ENCODE measurements at regions not wholly inside any gene's neighbourhood (a gene's known extent, or its start where the extent isn't known, plus 50 kb on each side); places are given as distances from the start of the nearest gene placed in this dataset.
A peak's percentile ranks its signal among the peaks of the same experiment; 100 is the strongest.

GRCh38 chr16:74026373-74027281 lies 270.0 kb upstream of the PSMD7 start:
- peaks cover 6 to 12% of the 10 kb centered on the region in 2 donors for H3K4me1 ChIP-seq (ENCODE audit: control insufficient read depth in 2 of 2, insufficient read depth in 2 of 2, low read length in 2 of 2)
- no peaks in the 10 kb centered on the region for H3K9me3 ChIP-seq (ENCODE audit: control insufficient read depth in 2 of 2, low read length in 2 of 2)
- no peak overlapping the region for H3K27ac ChIP-seq (ENCODE audit: low read depth in 2 of 2, low read length in 2 of 2)
- no peaks in the 10 kb centered on the region for H3K27me3 ChIP-seq (ENCODE audit: control insufficient read depth in 2 of 2, insufficient read depth in 2 of 2, low read length in 2 of 2)
- no peak overlapping the region for H3K4me3 ChIP-seq (ENCODE audit: low read length in 2 of 2)
- H3K36me3 ChIP-seq (ENCODE audit: control insufficient read depth in 2 of 2, insufficient read depth in 2 of 2, low read length in 2 of 2): no peaks in the 10 kb centered on the region
- H3K9ac ChIP-seq (ENCODE audit: low read depth in 1 of 2, low read length in 2 of 2): no peak overlapping the region

GRCh38 chr16:74024953-74025352 lies 271.7 kb upstream of the PSMD7 start:
- no peaks in the 10 kb centered on the region for H3K36me3 ChIP-seq (ENCODE audit: control insufficient read depth in 2 of 2, insufficient read depth in 2 of 2, low read length in 2 of 2)
- peaks cover 6 to 9% of the 10 kb centered on the region in 2 donors for H3K4me1 ChIP-seq (ENCODE audit: control insufficient read depth in 2 of 2, insufficient read depth in 2 of 2, low read length in 2 of 2)
- no peak overlapping the region for H3K9ac ChIP-seq (ENCODE audit: low read depth in 1 of 2, low read length in 2 of 2)
- no peak overlapping the region for H3K27ac ChIP-seq (ENCODE audit: low read depth in 2 of 2, low read length in 2 of 2)
- H3K4me3 ChIP-seq (ENCODE audit: low read length in 2 of 2): no peak overlapping the region
- H3K27me3 ChIP-seq (ENCODE audit: control insufficient read depth in 2 of 2, insufficient read depth in 2 of 2, low read length in 2 of 2): no peaks in the 10 kb centered on the region
- H3K9me3 ChIP-seq (ENCODE audit: control insufficient read depth in 2 of 2, low read length in 2 of 2): no peaks in the 10 kb centered on the region

GRCh38 chr16:74020095-74020670 lies 276.4 kb upstream of the PSMD7 start:
- Histone ChIP-seq H3K4me3 (ENCODE audit: low read length in 2 of 2) (no peak overlapping the region), H3K9ac (ENCODE audit: low read depth in 1 of 2, low read length in 2 of 2) (no peak overlapping the region), H3K9me3 (ENCODE audit: control insufficient read depth in 2 of 2, low read length in 2 of 2) (no peaks in the 10 kb centered on the region), H3K27me3 (ENCODE audit: control insufficient read depth in 2 of 2, insufficient read depth in 2 of 2, low read length in 2 of 2) (no peaks in the 10 kb centered on the region), H3K27ac (ENCODE audit: low read depth in 2 of 2, low read length in 2 of 2) (no peak overlapping the region), H3K4me1 (ENCODE audit: control insufficient read depth in 2 of 2, insufficient read depth in 2 of 2, low read length in 2 of 2) (no peaks in the 10 kb centered on the region), H3K36me3 (ENCODE audit: control insufficient read depth in 2 of 2, insufficient read depth in 2 of 2, low read length in 2 of 2) (no peaks in the 10 kb centered on the region)

DNA sequence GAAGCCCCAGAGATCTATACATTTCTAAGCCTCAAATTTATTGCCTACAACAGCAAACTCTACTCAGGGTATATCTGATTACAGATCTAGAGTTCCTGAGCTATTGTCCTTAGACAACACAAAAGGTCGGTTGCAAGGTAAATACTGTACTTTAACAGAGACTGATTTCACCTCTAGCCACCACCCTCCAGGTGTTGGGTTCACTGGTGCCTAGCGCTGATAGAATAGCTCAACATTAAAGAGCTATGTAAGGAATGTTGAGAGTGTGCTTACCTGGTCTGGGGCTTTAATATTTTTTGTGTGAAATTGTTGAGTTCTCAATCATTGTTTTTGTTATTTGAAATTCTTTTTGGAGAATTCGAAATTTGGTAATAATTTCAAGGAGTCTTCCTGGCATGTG lies 277.0 kb upstream of the PSMD7 start:
- H3K4me3 ChIP-seq (ENCODE audit: low read length in 2 of 2): no peak overlapping the region
- no peaks in the 10 kb centered on the region for H3K27me3 ChIP-seq (ENCODE audit: control insufficient read depth in 2 of 2, insufficient read depth in 2 of 2, low read length in 2 of 2)
- H3K36me3 ChIP-seq (ENCODE audit: control insufficient read depth in 2 of 2, insufficient read depth in 2 of 2, low read length in 2 of 2): no peaks in the 10 kb centered on the region
- H3K27ac ChIP-seq (ENCODE audit: low read depth in 2 of 2, low read length in 2 of 2): no peak overlapping the region
- no peak overlapping the region for H3K9ac ChIP-seq (ENCODE audit: low read depth in 1 of 2, low read length in 2 of 2)
- H3K4me1 ChIP-seq (ENCODE audit: control insufficient read depth in 2 of 2, insufficient read depth in 2 of 2, low read length in 2 of 2): no peaks in the 10 kb centered on the region
- no peaks in the 10 kb centered on the region for H3K9me3 ChIP-seq (ENCODE audit: control insufficient read depth in 2 of 2, low read length in 2 of 2)

DNA sequence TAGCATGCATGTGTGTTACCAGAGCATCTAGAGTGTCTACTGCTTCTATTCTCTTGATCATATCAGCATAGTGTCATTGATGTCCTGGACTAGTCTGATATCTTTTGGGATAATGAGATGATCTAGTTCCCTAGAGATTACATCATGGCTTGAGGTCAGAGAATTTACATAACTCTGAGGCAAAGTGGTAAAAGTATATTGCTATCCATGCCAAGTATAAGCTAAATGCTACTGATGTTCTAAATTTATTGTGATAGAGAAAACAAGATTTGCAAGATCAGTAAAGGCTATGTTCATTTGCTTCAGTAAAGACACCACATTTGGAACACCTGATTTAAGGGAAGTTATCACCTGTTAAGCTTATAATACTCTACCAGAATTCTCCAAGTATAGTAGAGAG lies 280.7 kb upstream of the PSMD7 start:
- H3K36me3 ChIP-seq (ENCODE audit: control insufficient read depth in 2 of 2, insufficient read depth in 2 of 2, low read length in 2 of 2): no peaks in the 10 kb centered on the region
- no peaks in the 10 kb centered on the region for H3K9me3 ChIP-seq (ENCODE audit: control insufficient read depth in 2 of 2, low read length in 2 of 2)
- no peak overlapping the region for H3K4me3 ChIP-seq (ENCODE audit: low read length in 2 of 2)
- no peak overlapping the region for H3K27ac ChIP-seq (ENCODE audit: low read depth in 2 of 2, low read length in 2 of 2)
- H3K27me3 ChIP-seq (ENCODE audit: control insufficient read depth in 2 of 2, insufficient read depth in 2 of 2, low read length in 2 of 2): no peaks in the 10 kb centered on the region
- H3K4me1 ChIP-seq (ENCODE audit: control insufficient read depth in 2 of 2, insufficient read depth in 2 of 2, low read length in 2 of 2): no peaks in the 10 kb centered on the region
- H3K9ac ChIP-seq (ENCODE audit: low read depth in 1 of 2, low read length in 2 of 2): no peak overlapping the region

DNA sequence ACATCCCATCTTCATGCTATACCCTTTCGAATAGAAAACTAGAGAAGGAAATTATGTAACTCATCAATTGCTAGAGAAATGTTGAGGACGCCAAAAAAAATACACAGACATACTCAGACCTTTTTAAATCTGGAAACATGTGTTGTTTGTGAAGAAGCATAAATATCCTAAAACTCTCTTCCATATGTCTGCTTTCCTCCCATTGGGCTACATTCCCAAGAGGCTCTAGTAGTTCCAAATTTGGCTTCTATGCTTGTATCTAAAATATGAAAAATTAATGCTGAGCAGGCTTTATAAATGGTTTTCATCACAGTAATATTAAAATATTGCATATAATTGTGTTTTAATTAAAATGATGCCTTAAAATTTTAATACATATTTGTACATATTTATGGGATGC lies 297.9 kb upstream of the PSMD7 start:
- H3K9me3 ChIP-seq (ENCODE audit: control insufficient read depth in 2 of 2, low read length in 2 of 2): no peaks in the 10 kb centered on the region
- no peak overlapping the region for H3K9ac ChIP-seq (ENCODE audit: low read depth in 1 of 2, low read length in 2 of 2)
- H3K27me3 ChIP-seq (ENCODE audit: control insufficient read depth in 2 of 2, insufficient read depth in 2 of 2, low read length in 2 of 2): no peaks in the 10 kb centered on the region
- peaks cover 8 to 11% of the 10 kb centered on the region in 2 donors for H3K4me1 ChIP-seq (ENCODE audit: control insufficient read depth in 2 of 2, insufficient read depth in 2 of 2, low read length in 2 of 2)
- no peaks in the 10 kb centered on the region for H3K36me3 ChIP-seq (ENCODE audit: control insufficient read depth in 2 of 2, insufficient read depth in 2 of 2, low read length in 2 of 2)
- H3K4me3 ChIP-seq (ENCODE audit: low read length in 2 of 2): no peak overlapping the region
- no peak overlapping the region for H3K27ac ChIP-seq (ENCODE audit: low read depth in 2 of 2, low read length in 2 of 2)

GRCh38 chr16:73997971-73998370 lies 298.6 kb upstream of the PSMD7 start:
- Histone ChIP-seq H3K27ac (ENCODE audit: low read depth in 2 of 2, low read length in 2 of 2) (no peak overlapping the region), H3K9ac (ENCODE audit: low read depth in 1 of 2, low read length in 2 of 2) (no peak overlapping the region), H3K4me1 (ENCODE audit: control insufficient read depth in 2 of 2, insufficient read depth in 2 of 2, low read length in 2 of 2) (peaks cover 8 to 11% of the 10 kb centered on the region in 2 donors), H3K4me3 (ENCODE audit: low read length in 2 of 2) (no peak overlapping the region), H3K36me3 (ENCODE audit: control insufficient read depth in 2 of 2, insufficient read depth in 2 of 2, low read length in 2 of 2) (no peaks in the 10 kb centered on the region), H3K9me3 (ENCODE audit: control insufficient read depth in 2 of 2, low read length in 2 of 2) (no peaks in the 10 kb centered on the region), H3K27me3 (ENCODE audit: control insufficient read depth in 2 of 2, insufficient read depth in 2 of 2, low read length in 2 of 2) (no peaks in the 10 kb centered on the region)

- no peak overlapping the region for H3K9ac ChIP-seq (ENCODE audit: low read depth in 1 of 2, low read length in 2 of 2)
- no peaks in the 10 kb centered on the region for H3K36me3 ChIP-seq (ENCODE audit: control insufficient read depth in 2 of 2, insufficient read depth in 2 of 2, low read length in 2 of 2)
- no peaks in the 10 kb centered on the region for H3K9me3 ChIP-seq (ENCODE audit: control insufficient read depth in 2 of 2, low read length in 2 of 2)
- H3K4me3 ChIP-seq (ENCODE audit: low read length in 2 of 2): peak overlapping the region in 1 of 2 donors; percentile 26
- peaks cover 8 to 11% of the 10 kb centered on the region in 2 donors for H3K4me1 ChIP-seq (ENCODE audit: control insufficient read depth in 2 of 2, insufficient read depth in 2 of 2, low read length in 2 of 2)
- peak overlapping the region; percentile 36 to 57 for H3K27ac ChIP-seq (ENCODE audit: low read depth in 2 of 2, low read length in 2 of 2)
- no peaks in the 10 kb centered on the region for H3K27me3 ChIP-seq (ENCODE audit: control insufficient read depth in 2 of 2, insufficient read depth in 2 of 2, low read length in 2 of 2)
These were observed 299.3 kb upstream of the PSMD7 start for GRCh38 chr16:73997340-73997711.

DNA sequence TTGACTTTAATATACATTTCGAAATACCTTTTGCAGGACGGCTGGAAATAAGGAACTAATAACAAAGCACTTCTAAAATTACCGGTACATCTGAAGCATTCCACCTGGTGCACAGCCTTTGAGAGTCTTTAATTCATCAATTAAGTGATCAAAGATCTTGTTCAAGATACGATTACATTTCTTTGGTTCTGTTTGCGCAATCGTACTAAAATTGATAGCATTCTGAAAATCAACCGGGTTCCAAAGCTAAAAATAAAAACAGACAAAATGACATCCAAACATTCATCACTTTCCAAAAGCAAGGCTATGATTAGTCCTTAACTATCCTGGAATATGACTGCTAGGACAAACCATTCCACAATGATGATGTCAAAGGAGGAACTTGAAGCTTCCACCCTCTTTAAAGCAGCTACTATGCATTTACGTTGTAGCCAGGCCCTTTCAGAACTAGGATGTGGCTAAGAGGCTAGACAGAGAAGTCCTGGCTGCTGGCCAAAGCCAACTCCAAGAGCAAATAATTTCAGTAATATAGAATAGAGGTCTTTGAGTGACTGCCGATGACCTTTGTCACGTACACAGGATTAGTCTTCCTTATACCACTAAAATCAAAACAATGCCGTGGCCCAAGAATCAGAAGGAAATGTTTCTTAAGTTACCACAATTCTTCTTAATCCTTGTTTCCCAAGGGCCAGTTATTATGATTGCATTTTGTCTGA lies 299.8 kb upstream of the PSMD7 start:
- Histone ChIP-seq H3K4me3 (ENCODE audit: low read length in 2 of 2) (peak overlapping the region in 1 of 2 donors; percentile 26), H3K36me3 (ENCODE audit: control insufficient read depth in 2 of 2, insufficient read depth in 2 of 2, low read length in 2 of 2) (no peaks in the 10 kb centered on the region), H3K27me3 (ENCODE audit: control insufficient read depth in 2 of 2, insufficient read depth in 2 of 2, low read length in 2 of 2) (no peaks in the 10 kb centered on the region), H3K9me3 (ENCODE audit: control insufficient read depth in 2 of 2, low read length in 2 of 2) (no peaks in the 10 kb centered on the region), H3K4me1 (ENCODE audit: control insufficient read depth in 2 of 2, insufficient read depth in 2 of 2, low read length in 2 of 2) (peaks cover 8 to 11% of the 10 kb centered on the region in 2 donors), H3K9ac (ENCODE audit: low read depth in 1 of 2, low read length in 2 of 2) (no peak overlapping the region), H3K27ac (ENCODE audit: low read depth in 2 of 2, low read length in 2 of 2) (peak overlapping the region; percentile 36 to 57)

DNA sequence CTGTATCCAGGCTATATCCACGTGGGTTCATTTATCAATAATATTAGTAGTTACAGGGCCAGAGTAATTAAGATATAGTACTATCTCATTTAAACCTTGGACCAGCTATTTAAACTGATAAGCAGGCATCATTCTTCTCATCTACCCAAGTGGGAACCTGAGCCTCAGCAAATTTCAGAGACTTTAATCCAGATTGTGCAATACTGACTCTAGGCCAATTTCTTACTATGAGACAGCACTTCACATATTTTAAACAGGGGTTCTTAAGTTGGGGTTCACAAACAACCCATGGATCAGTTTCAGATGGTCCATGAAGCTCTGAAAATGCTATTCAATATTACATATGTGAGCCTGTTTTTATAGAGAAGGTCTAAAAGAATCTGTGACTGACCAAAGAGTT lies 302.7 kb upstream of the PSMD7 start:
- Histone ChIP-seq H3K4me1 (ENCODE audit: control insufficient read depth in 2 of 2, insufficient read depth in 2 of 2, low read length in 2 of 2) (peaks cover 8 to 11% of the 10 kb centered on the region in 2 donors), H3K9ac (ENCODE audit: low read depth in 1 of 2, low read length in 2 of 2) (no peak overlapping the region), H3K4me3 (ENCODE audit: low read length in 2 of 2) (no peak overlapping the region), H3K9me3 (ENCODE audit: control insufficient read depth in 2 of 2, low read length in 2 of 2) (no peaks in the 10 kb centered on the region), H3K27ac (ENCODE audit: low read depth in 2 of 2, low read length in 2 of 2) (no peak overlapping the region), H3K36me3 (ENCODE audit: control insufficient read depth in 2 of 2, insufficient read depth in 2 of 2, low read length in 2 of 2) (no peaks in the 10 kb centered on the region), H3K27me3 (ENCODE audit: control insufficient read depth in 2 of 2, insufficient read depth in 2 of 2, low read length in 2 of 2) (no peaks in the 10 kb centered on the region)
